Esophagus muscularis mucosa (tissue), 4 donors: ENCODE measurements at regions not wholly inside any gene's neighbourhood (a gene's known extent, or its start where the extent isn't known, plus 50 kb on each side); places are given as distances from the start of the nearest gene placed in this dataset.

Experiments used
- DNase-seq: peaks from one replicate; pipeline ENCODE4 v3.0.0-alpha.2; 2017; ENCODE audit errors: extremely low spot score
- H3K27ac ChIP-seq, 4 donors: fragments of 200-600 bp; sonication (generic); replicated peaks in 1 of 4; 1 replicate in 3 of 4; 2 replicates in 1 of 4; pipeline ENCODE4 v1.5.1; 2016 to 2019; ENCODE audit warnings: mild to moderate bottlenecking in 1 of 4
- H3K27me3 ChIP-seq, 4 donors: fragments of 200-600 bp; sonication (generic); one replicate each; pipeline versions ENCODE4 v1.5.1 to v1.6.0; 2016 to 2019
- H3K36me3 ChIP-seq, 4 donors: fragments of 200-600 bp; sonication (generic); one replicate each; pipeline ENCODE4 v1.5.1; 2016 to 2019
- H3K4me1 ChIP-seq, 4 donors: fragments of 200-600 bp; sonication (generic); one replicate each; pipeline ENCODE4 v1.5.1; 2016 to 2019
- H3K4me3 ChIP-seq, 4 donors: fragments of 200-600 bp; sonication (generic); 1 replicate in 2 of 4; 2 replicates in 2 of 4; pipeline ENCODE4 v1.5.1; 2016 to 2019; ENCODE audit warnings: mild to moderate bottlenecking in 4 of 4, moderate library complexity in 1 of 4
- H3K9me3 ChIP-seq, 4 donors: fragments of 200-600 bp; sonication (generic); 1 replicate in 3 of 4; 2 replicates in 1 of 4; pipeline ENCODE4 v1.5.1; 2016 to 2019
- EP300 ChIP-seq: sonication (generic); formaldehyde crosslinking; IDR thresholded peaks from one replicate; pipeline ENCODE4 v1.6.1; 2017; ENCODE audit warnings: antibody characterized with exemption
- POLR2A ChIP-seq: fragments of 450-650 bp; IDR thresholded peaks from one replicate; pipeline ENCODE4 v1.6.1; 2017; ENCODE audit warnings: antibody characterized with exemption, moderate library complexity, mild to moderate bottlenecking, low read depth
- POLR2AphosphoS5 ChIP-seq, 2 donors: sonication (generic); formaldehyde crosslinking; IDR thresholded peaks; one replicate each; pipeline ENCODE4 v1.6.1; 2017; ENCODE audit warnings: antibody characterized with exemption in 2 of 2
- WGBS: methylation state at CpG from one replicate; pipeline ENCODE4 v1.1.5; 2018; 5-methylcytosine and 5-hydroxymethylcytosine counted together
- intact Hi-C: fragments of 100-400 bp; cut with DNase I; formaldehyde crosslinking; loops from one replicate; pipeline ENCODE4 v1.15.1; 2023
- TF ChIP-seq, protein P1 (sequence below), 3 experiments: fragments of 200-600 bp in 2 of 3; fragments of 450-650 bp in 1 of 3; sonication (generic) in 2 of 3; IDR thresholded peaks; one replicate each; pipeline ENCODE4 v1.5.1; 2017 to 2019; ENCODE audit warnings: antibody characterized with exemption in 3 of 3, mild to moderate bottlenecking in 2 of 3, moderate library complexity in 1 of 3

DNA sequence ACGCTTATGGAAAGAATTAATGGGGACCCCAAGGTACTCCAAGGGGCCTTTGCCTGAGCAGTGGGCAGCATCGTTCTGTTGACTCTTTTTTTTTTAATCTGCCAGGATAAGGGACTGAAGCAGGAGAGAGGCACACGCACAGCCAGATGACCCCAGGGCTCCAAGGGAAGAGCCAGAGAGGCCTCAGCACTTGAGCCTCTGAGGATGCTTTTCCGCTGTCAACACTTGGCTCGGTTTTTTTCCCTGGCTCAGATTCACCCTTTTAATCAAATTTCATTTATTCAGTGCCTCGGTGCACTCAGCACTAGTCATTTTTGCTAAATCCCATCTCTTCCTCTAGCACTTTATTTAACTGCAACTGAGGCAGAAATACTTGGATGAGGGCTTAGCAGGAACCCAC, 226.3 kb downstream of the FGF9 start:
- TF ChIP-seq, protein P1, sequence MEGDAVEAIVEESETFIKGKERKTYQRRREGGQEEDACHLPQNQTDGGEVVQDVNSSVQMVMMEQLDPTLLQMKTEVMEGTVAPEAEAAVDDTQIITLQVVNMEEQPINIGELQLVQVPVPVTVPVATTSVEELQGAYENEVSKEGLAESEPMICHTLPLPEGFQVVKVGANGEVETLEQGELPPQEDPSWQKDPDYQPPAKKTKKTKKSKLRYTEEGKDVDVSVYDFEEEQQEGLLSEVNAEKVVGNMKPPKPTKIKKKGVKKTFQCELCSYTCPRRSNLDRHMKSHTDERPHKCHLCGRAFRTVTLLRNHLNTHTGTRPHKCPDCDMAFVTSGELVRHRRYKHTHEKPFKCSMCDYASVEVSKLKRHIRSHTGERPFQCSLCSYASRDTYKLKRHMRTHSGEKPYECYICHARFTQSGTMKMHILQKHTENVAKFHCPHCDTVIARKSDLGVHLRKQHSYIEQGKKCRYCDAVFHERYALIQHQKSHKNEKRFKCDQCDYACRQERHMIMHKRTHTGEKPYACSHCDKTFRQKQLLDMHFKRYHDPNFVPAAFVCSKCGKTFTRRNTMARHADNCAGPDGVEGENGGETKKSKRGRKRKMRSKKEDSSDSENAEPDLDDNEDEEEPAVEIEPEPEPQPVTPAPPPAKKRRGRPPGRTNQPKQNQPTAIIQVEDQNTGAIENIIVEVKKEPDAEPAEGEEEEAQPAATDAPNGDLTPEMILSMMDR (IDR thresholded peaks at IDR 0.05): no peak
- TF ChIP-seq POLR2AphosphoS5 (IDR thresholded peaks at IDR 0.05): no peak
- TF ChIP-seq EP300: no peak
- no peak for TF ChIP-seq POLR2A
- Histone ChIP-seq H3K4me3 (no peak overlapping the region), H3K9me3 (no peaks in the 10 kb centered on the region), H3K4me1 (peaks cover 0 to 10% (median 6%) of the 10 kb centered on the region in 4 donors), H3K36me3 (no peaks in the 10 kb centered on the region), H3K27ac (no peak overlapping the region), H3K27me3 (no peaks in the 10 kb centered on the region)
- DNase-seq: no peak
- WGBS: 50% methylated on average over 6 of the region's 6 CpGs
- intact Hi-C loops: no loop called here

GRCh38 chr13:21898459-21898858, 227.6 kb downstream of the FGF9 start:
- intact Hi-C loops: no loop called here

GRCh38 chr13:21898945-21899344, 228.1 kb downstream of the FGF9 start:
- H3K27ac ChIP-seq: no peak overlapping the region
- H3K27me3 ChIP-seq: peaks cover 0 to 6% (median 0%) of the 10 kb centered on the region in 4 donors
- WGBS: 39% methylated on average over 3 of the region's 7 CpGs
- H3K36me3 ChIP-seq: no peaks in the 10 kb centered on the region
- peaks cover 0 to 13% (median 8%) of the 10 kb centered on the region in 4 donors for H3K4me1 ChIP-seq
- H3K4me3 ChIP-seq: no peak overlapping the region
- TF ChIP-seq POLR2AphosphoS5 (IDR thresholded peaks at IDR 0.05) (no peak), EP300 (no peak), POLR2A (no peak)
- TF ChIP-seq, protein P1 (IDR thresholded peaks at IDR 0.05): no peak
- intact Hi-C loops: no loop called here
- H3K9me3 ChIP-seq: no peaks in the 10 kb centered on the region
- DNase-seq: no peak

More at GRCh38 chr13:21898459-21898858, 227.6 kb downstream of the FGF9 start:
- no peak overlapping the region for H3K27ac ChIP-seq
- peaks cover 0 to 4% (median 0%) of the 10 kb centered on the region in 4 donors for H3K27me3 ChIP-seq
- DNase-seq: no peak
- TF ChIP-seq POLR2A (no peak), EP300 (no peak), POLR2AphosphoS5 (IDR thresholded peaks at IDR 0.05) (no peak)
- TF ChIP-seq, protein P1 (IDR thresholded peaks at IDR 0.05): no peak
- H3K9me3 ChIP-seq: no peaks in the 10 kb centered on the region
- WGBS: 80% methylated on average over 4 of the region's 4 CpGs
- no peaks in the 10 kb centered on the region for H3K36me3 ChIP-seq
- peaks cover 0 to 13% (median 8%) of the 10 kb centered on the region in 4 donors for H3K4me1 ChIP-seq
- no peak overlapping the region for H3K4me3 ChIP-seq

DNA sequence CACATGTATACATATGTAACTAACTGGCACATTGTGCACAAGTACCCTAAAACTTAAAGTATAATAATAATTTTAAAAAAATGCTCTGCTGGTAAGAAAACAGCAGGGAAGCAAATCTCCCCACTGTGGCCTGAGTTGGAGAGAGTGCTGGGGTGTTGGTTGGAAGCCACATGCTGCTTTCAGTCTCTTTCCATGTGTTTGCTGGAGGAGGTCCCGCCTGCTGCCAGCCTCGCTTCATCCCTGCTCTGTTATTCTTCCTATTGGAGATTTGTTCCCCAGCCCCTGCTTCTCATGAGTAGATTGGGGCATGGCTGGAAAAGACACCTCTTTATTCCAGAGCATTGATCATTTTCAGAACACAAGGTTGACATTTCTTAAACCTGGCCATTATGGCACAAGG, 230.5 kb downstream of the FGF9 start:
- intact Hi-C loops: no loop called here
- 83% methylated on average over 2 of the region's 2 CpGs for WGBS
- H3K9me3 ChIP-seq: no peaks in the 10 kb centered on the region
- no peak for DNase-seq
- H3K36me3 ChIP-seq: no peaks in the 10 kb centered on the region
- no peak for TF ChIP-seq EP300
- TF ChIP-seq POLR2AphosphoS5 (IDR thresholded peaks at IDR 0.05): no peak
- TF ChIP-seq POLR2A: no peak
- TF ChIP-seq, protein P1 (IDR thresholded peaks at IDR 0.05): no peak
- peaks cover 0 to 13% (median 8%) of the 10 kb centered on the region in 4 donors for H3K4me1 ChIP-seq
- H3K4me3 ChIP-seq: no peak overlapping the region
- H3K27ac ChIP-seq: peak overlapping the region in 1 of 4 donors; percentile 19
- peaks cover 0 to 6% (median 0%) of the 10 kb centered on the region in 4 donors for H3K27me3 ChIP-seq
